HL-60 (cell line): ENCODE measurements at regions not wholly inside any gene's neighbourhood (a gene's known extent, or its start where the extent isn't known, plus 50 kb on each side); places are given as distances from the start of the nearest gene placed in this dataset.

Experiments used
- GABPA ChIP-seq: IDR thresholded peaks from 2 replicates; pipeline ENCODE4 v1.6.1; 2012; ENCODE audit warnings: low read depth
- POLR2AphosphoS5 ChIP-seq: IDR thresholded peaks from 2 replicates; pipeline ENCODE4 v1.6.1; 2012; ENCODE audit warnings: low read depth
- SPI1 ChIP-seq: IDR thresholded peaks from 2 replicates; pipeline ENCODE4 v1.6.1; 2012; ENCODE audit warnings: low read depth, mild to moderate bottlenecking, borderline replicate concordance
- TF ChIP-seq, protein P1 (sequence below): IDR thresholded peaks from one replicate; pipeline ENCODE4 v1.5.1; 2011; ENCODE audit warnings: low read length, control low read depth, inconsistent platforms; ENCODE audit not compliant: insufficient read depth
- TF ChIP-seq, protein P2 (sequence below): IDR thresholded peaks from 2 replicates; pipeline ENCODE4 v1.6.1; 2012; ENCODE audit warnings: low read depth; ENCODE audit not compliant: insufficient replicate concordance

DNA sequence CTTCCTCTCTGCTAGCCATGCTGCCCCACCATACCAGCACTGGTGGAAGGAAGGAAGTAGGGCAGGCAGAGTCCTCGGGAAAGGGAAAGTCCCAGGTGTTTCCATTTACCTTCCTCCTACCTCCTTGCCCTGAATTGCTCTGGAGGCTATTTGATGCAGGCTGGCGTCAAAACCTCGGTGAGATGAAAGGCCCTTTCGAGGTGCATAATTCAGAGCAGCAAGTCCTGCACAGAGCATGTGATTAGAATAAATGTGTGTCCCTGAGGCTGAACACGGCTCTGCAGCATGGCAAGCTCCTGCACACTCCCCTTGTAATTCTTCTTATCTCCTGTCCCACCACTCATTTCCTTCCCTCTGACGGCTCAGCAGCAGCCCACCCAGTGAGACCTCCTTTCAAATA, 98.7 kb upstream of the LRFN2 start:
- TF ChIP-seq, protein P1, sequence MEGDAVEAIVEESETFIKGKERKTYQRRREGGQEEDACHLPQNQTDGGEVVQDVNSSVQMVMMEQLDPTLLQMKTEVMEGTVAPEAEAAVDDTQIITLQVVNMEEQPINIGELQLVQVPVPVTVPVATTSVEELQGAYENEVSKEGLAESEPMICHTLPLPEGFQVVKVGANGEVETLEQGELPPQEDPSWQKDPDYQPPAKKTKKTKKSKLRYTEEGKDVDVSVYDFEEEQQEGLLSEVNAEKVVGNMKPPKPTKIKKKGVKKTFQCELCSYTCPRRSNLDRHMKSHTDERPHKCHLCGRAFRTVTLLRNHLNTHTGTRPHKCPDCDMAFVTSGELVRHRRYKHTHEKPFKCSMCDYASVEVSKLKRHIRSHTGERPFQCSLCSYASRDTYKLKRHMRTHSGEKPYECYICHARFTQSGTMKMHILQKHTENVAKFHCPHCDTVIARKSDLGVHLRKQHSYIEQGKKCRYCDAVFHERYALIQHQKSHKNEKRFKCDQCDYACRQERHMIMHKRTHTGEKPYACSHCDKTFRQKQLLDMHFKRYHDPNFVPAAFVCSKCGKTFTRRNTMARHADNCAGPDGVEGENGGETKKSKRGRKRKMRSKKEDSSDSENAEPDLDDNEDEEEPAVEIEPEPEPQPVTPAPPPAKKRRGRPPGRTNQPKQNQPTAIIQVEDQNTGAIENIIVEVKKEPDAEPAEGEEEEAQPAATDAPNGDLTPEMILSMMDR: no peak
- TF ChIP-seq POLR2AphosphoS5 (no peak), SPI1 (no peak), GABPA (no peak)
- TF ChIP-seq, protein P2, sequence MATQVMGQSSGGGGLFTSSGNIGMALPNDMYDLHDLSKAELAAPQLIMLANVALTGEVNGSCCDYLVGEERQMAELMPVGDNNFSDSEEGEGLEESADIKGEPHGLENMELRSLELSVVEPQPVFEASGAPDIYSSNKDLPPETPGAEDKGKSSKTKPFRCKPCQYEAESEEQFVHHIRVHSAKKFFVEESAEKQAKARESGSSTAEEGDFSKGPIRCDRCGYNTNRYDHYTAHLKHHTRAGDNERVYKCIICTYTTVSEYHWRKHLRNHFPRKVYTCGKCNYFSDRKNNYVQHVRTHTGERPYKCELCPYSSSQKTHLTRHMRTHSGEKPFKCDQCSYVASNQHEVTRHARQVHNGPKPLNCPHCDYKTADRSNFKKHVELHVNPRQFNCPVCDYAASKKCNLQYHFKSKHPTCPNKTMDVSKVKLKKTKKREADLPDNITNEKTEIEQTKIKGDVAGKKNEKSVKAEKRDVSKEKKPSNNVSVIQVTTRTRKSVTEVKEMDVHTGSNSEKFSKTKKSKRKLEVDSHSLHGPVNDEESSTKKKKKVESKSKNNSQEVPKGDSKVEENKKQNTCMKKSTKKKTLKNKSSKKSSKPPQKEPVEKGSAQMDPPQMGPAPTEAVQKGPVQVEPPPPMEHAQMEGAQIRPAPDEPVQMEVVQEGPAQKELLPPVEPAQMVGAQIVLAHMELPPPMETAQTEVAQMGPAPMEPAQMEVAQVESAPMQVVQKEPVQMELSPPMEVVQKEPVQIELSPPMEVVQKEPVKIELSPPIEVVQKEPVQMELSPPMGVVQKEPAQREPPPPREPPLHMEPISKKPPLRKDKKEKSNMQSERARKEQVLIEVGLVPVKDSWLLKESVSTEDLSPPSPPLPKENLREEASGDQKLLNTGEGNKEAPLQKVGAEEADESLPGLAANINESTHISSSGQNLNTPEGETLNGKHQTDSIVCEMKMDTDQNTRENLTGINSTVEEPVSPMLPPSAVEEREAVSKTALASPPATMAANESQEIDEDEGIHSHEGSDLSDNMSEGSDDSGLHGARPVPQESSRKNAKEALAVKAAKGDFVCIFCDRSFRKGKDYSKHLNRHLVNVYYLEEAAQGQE: no peak
